Mucosa of descending colon (tissue), 3 donors: ENCODE measurements at regions not wholly inside any gene's neighbourhood (a gene's known extent, or its start where the extent isn't known, plus 50 kb on each side); places are given as distances from the start of the nearest gene placed in this dataset.

Source experiments
- ATAC-seq: fragments of 200-7000 bp; cut with Tn5 transposase; one replicate; pipeline ENCODE4 v1.9.1; 2020; ENCODE audit warnings: mild to moderate bottlenecking, moderate library complexity
- DNase-seq, 3 donors: peaks; one replicate each; pipeline ENCODE4 v3.0.0-alpha.2; 2020
- H3K36me3 ChIP-seq: fragments of 200-600 bp; one replicate; pipeline ENCODE4 v1.8.0; 2021; ENCODE audit warnings: low read depth, mild to moderate bottlenecking
- H3K4me1 ChIP-seq: fragments of 200-600 bp; one replicate; pipeline ENCODE4 v1.8.0; 2021; ENCODE audit warnings: low read depth, mild to moderate bottlenecking
- H3K4me3 ChIP-seq: fragments of 200-600 bp; one replicate; pipeline ENCODE4 v1.8.0; 2021; ENCODE audit warnings: mild to moderate bottlenecking
- H3K9me3 ChIP-seq: fragments of 200-600 bp; one replicate; pipeline ENCODE4 v1.8.0; 2021; ENCODE audit warnings: mild to moderate bottlenecking
- intact Hi-C, 2 donors: fragments of 100-400 bp; cut with DNase I in 1 of 2; cut with micrococcal nuclease in 1 of 2; formaldehyde crosslinking; loops; one replicate each; pipeline versions ENCODE4 v1.11.0 to v1.11.1; 2022; cut with DNase I, micrococcal nuclease
- TF ChIP-seq, protein P1 (sequence below): fragments of 200-600 bp; IDR thresholded peaks from one replicate; pipeline ENCODE4 v1.8.0; 2022; ENCODE audit warnings: antibody characterized with exemption, mild to moderate bottlenecking
- donor health status: DM: no; HTN: no; CAD: no; lungs with moderate emphysema.
- donor health status: DM: no; HTN: no; CAD: no.
- donor health status: DM: no; HTN: yes; CAD: no.

DNA sequence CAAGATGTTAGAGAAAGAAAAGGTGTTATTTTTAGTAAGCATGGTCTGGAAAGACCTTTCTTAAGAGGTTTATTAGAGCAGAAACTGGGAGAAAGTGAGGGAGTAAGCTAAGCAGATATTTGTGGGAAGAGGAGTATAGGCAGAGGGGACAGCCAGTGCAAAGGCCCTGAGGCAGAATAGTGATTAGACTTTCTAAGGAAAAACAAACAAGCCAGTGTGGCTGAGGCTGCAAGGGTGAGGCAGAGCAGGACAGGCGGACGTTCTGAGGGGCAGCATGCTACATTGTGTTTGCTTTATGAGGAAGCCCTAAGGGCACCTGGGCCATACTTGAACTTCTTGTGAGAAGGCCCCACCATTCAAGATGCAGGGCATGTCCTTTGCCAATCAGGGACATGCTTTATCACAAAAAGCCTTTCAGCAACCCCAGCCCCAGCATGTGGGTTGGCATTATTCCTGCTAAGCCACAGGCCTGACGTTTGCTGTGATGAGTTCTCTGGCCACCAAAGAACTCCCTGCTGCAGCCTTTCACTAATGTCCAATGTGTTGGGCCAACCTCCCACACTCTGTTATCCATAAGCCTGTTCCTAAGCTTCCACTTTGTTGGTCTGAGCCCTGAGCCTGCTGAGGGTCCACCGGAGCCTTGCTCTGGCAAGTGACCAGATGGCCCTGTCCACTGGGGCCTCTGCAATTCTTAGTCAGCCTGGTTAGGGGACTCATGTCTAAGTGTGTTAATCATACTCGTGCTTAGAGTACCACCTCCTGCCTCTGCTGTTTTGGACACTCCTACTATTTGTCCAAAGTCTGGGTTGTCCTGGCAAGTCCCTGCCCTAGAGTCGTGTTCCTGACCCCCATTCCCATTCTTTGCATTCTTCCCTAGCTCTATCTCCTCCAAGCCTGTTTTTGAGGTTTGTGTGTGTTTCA, 209.9 kb upstream of the CTNNB1 start:
- Histone ChIP-seq H3K9me3 (no peaks in the 10 kb centered on the region), H3K4me3 (no peak overlapping the region), H3K36me3 (no peaks in the 10 kb centered on the region), H3K4me1 (no peaks in the 10 kb centered on the region)
- ATAC-seq (no peak), DNase-seq (no peak)
- TF ChIP-seq, protein P1, sequence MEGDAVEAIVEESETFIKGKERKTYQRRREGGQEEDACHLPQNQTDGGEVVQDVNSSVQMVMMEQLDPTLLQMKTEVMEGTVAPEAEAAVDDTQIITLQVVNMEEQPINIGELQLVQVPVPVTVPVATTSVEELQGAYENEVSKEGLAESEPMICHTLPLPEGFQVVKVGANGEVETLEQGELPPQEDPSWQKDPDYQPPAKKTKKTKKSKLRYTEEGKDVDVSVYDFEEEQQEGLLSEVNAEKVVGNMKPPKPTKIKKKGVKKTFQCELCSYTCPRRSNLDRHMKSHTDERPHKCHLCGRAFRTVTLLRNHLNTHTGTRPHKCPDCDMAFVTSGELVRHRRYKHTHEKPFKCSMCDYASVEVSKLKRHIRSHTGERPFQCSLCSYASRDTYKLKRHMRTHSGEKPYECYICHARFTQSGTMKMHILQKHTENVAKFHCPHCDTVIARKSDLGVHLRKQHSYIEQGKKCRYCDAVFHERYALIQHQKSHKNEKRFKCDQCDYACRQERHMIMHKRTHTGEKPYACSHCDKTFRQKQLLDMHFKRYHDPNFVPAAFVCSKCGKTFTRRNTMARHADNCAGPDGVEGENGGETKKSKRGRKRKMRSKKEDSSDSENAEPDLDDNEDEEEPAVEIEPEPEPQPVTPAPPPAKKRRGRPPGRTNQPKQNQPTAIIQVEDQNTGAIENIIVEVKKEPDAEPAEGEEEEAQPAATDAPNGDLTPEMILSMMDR: no peak
- intact Hi-C loops: no loop called here

DNA sequence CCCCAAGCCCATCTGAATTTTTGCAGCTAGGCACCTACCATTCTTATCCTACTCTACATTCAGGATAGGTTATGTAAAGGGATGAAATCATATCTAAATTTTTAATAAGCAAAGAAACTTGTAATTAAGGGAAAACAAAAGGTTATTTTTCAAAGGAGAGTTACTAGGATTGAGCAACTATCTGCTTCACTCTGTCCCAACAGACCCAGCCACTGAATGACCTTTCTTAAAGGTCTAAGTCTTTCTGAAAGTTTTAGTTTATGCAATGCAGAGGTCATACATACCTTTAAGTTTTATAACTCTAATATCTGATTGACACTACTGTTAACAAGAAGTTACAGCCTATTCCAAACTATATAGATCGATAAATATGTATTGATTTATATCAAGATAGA, 209.2 kb upstream of the CTNNB1 start:
- H3K4me1 ChIP-seq: no peaks in the 10 kb centered on the region
- H3K4me3 ChIP-seq: no peak overlapping the region
- ATAC-seq (no peak), DNase-seq (no peak)
- no peaks in the 10 kb centered on the region for H3K9me3 ChIP-seq
- intact Hi-C loops: no loop called here
- no peaks in the 10 kb centered on the region for H3K36me3 ChIP-seq
- TF ChIP-seq, protein P1: no peak

DNA sequence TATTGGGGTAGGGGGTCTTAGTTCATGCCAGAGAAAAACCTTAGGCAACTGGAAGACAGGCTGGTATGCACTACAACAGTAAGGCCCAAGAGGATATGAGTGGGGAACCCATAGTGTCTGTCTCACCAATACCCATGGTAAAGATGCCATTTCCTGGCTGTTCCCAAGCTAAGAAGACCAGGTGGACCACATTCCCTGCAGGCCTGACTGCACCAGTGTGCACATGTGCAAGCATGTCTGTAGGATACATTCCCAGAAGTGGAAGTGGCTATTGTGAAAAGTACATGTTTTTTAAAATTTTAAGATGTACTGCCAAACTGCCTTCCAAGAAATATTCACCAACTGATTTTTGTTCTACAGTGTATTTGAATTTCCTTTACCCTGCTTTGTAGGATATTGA, 207.3 kb upstream of the CTNNB1 start:
- Histone ChIP-seq H3K4me1 (no peaks in the 10 kb centered on the region), H3K36me3 (no peaks in the 10 kb centered on the region), H3K4me3 (no peak overlapping the region), H3K9me3 (no peaks in the 10 kb centered on the region)
- DNase-seq (no peak), ATAC-seq (no peak)
- TF ChIP-seq, protein P1: no peak
- intact Hi-C loops: no loop called here

DNA sequence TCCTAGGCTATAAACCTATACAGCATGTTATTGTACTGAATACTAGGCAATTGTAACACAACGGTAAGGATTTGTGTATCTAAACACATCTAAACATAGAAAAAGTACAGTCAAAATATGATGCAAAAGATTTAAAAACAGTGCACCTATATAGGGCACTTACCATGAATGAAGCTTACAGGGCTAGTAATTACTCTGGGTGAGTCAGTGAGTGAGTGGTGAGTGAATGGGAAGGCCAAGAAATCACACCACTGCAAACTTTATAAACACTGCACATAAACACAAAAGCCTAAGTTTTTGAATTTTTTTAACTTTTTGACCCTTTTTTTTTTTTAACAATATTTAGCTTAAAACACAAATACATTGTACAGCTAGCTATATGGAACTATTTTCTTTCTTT, 204.7 kb upstream of the CTNNB1 start:
- TF ChIP-seq, protein P1: no peak
- no peak overlapping the region for H3K4me3 ChIP-seq
- no peak for ATAC-seq

DNA sequence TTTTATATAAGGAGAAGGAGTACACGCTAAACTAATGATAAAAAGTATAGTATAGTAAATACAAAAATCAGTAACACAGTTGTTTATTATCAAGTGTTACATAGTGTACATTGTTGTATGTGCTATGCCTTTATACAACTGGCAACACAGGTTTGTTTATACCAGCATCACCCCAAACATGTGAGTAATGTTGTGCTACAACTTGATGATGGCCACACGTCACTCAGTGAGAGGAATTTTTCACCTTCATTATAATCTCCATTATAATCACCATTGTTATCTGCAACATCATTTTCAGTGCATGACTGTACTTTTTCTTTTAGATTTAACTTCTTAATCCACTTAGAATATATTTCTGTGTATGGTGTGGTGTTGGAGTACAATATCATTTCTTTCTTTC, 204.0 kb upstream of the CTNNB1 start:
- TF ChIP-seq, protein P1: no peak
- Histone ChIP-seq H3K4me1 (no peaks in the 10 kb centered on the region), H3K9me3 (no peaks in the 10 kb centered on the region), H3K36me3 (no peaks in the 10 kb centered on the region), H3K4me3 (no peak overlapping the region)
- intact Hi-C loops: no loop called here
- DNase-seq: no peak
- no peak for ATAC-seq

More for the DNA sequence above, 204.7 kb upstream of the CTNNB1 start:
- intact Hi-C loops: no loop called here
- no peaks in the 10 kb centered on the region for H3K4me1 ChIP-seq
- no peaks in the 10 kb centered on the region for H3K36me3 ChIP-seq
- no peak for DNase-seq
- H3K9me3 ChIP-seq: no peaks in the 10 kb centered on the region
